ENCODE measurements at regions not wholly inside any gene's neighbourhood (a gene's known extent, or its start where the extent isn't known, plus 50 kb on each side); places are given as distances from the start of the nearest gene placed in this dataset.

- DNase-seq (ENCODE audit: low spot score), result no peak
Measured at GRCh38 chr16:55042556-55043432, 112.1 kb downstream of the IRX5 start.

- DNase-seq (ENCODE audit: low spot score), result no peak
Measured at GRCh38 chr16:55043499-55043898, 112.8 kb downstream of the IRX5 start.

GRCh38 chr16:55044201-55044975 lies 113.7 kb downstream of the IRX5 start:
- DNase-seq (ENCODE audit: low spot score), result no peak

DNA sequence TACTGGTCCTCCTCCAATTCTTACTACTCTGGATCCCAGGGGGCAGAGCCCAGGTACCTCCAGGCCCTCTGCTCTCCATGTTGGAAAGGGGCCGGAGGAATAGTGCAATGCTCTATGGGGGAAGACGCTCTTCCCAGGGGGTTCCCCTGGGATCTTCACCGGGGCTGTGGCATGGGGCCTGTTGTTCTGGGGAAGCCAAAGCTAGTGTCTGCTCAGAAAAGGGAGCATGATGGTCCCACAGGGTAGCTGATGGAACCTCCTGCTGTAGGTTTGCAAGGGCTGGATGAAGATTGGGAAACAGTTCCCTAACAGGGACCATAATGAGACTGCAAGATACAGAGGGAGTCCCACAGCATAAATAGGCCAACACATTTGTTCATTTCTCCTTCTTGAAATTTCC lies 114.7 kb downstream of the IRX5 start:
- no peak for DNase-seq (ENCODE audit: low spot score)

DNA sequence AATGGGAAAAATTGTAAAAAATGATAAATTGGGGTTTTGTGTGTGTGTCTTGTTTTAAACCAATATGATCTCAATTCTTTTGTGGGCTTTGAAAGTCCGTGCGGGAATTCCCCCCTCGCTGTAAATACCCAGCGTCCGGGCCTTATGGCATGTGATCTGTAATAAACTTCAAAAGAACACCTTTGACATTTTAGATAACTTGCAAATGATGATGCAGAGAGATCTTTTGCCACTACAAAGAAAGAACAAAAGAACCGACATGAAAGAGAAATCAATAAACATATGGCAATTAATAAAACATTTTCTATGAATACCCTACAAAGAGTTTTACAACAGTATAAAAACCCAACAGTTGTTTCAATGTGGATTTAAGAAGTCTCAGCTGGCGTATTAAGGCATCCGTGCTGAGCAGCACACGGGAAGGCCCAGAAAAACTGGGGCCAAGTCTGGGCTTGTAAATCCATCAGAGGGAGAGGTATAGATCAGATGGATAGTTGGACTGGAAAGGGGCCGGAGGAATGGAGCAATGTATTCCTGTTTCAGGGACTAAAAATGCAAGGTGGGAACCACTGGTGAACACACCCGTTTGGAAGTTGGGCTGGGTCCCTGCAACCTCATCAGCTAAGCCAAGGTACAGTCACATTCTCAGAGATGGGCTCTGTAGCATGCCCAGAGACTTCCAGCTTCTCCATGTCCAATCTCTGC lies 115.2 kb downstream of the IRX5 start:
- no peak for DNase-seq (ENCODE audit: low spot score)

GRCh38 chr16:55046513-55046912 lies 115.8 kb downstream of the IRX5 start:
- no peak for DNase-seq (ENCODE audit: low spot score)

- DNase-seq (ENCODE audit: low spot score), result no peak
Measured at GRCh38 chr16:55046916-55047315, 116.3 kb downstream of the IRX5 start.

- no peak for DNase-seq (ENCODE audit: low spot score)
Measured at GRCh38 chr16:55047331-55047730, 116.7 kb downstream of the IRX5 start.

GRCh38 chr16:55047903-55048497 lies 117.3 kb downstream of the IRX5 start:
- no peak for DNase-seq (ENCODE audit: low spot score)

DNA sequence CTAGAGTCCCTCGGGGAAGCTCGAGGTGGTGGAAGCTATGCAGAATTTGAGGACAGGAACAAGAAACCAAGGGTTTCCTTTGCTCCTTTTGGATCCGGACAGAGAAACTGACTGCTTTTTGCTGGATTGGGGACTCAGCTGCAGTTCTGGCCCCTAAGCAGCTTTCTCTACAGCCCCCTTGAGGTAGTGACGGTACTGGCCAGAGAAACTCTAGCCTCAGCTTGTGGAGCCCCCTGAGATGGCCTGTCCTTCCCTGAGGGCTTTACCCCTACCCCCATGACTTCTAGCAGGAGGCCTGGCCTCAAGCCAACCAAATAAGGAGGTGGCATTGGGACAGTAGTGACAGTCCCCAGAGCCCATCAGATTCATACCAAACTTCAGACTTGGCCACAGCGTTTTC lies 118.1 kb downstream of the IRX5 start:
- DNase-seq (ENCODE audit: low spot score), result no peak

DNA sequence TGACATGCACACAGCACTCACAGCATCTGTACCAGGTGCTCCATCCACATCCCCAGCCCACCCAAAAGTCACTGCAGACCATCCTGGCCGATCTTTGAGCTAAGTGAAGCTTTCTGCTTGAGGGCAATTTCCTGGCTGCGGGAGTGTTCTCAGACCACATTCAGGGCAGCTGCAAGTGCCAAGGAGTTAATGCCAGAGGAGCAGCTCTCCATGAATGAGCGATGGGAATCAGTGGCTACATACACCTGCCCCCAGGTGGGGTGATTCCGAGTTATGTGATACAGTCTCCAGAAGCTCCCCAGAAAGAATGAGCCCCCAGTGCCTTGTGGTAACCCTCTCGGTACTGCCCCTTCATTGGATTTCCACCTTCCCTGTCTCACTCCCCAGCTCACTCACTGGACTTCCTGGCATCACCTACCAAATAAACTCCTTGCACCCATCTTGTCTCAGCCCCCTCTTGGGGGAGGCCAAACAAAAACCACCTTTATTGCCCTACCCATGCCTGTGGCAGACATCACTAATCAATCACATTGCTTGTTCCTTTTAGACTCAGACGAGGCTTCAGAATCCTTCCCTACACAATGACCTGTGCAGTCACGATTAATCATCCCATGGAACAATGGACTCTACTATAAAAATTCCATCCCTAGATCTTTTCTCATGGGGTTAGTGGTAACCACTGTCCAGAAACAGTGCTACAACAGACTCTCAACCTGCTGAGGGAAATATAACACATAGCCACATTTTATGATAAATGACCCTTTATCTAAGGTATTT lies 121.1 kb downstream of the IRX5 start:
- DNase-seq (ENCODE audit: low spot score), result no peak

DNA sequence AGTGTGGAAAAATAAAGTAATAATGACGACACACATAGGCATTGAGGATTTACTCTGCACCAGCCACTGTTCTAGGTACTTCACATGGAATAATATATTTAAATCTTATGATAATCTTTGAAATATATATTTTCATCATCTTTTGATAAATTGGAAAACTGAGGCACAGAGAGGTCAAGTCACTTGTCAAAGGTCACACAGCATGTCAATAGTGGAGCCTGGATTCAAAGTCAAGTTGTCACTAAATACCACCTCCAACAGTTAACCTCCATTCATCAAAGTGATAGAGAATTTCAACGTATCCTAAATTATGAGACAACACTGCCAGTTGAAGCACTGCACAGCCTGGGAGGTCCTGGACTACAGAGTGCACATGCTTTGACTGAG lies 121.7 kb downstream of the IRX5 start:
- no peak for DNase-seq (ENCODE audit: low spot score)

DNA sequence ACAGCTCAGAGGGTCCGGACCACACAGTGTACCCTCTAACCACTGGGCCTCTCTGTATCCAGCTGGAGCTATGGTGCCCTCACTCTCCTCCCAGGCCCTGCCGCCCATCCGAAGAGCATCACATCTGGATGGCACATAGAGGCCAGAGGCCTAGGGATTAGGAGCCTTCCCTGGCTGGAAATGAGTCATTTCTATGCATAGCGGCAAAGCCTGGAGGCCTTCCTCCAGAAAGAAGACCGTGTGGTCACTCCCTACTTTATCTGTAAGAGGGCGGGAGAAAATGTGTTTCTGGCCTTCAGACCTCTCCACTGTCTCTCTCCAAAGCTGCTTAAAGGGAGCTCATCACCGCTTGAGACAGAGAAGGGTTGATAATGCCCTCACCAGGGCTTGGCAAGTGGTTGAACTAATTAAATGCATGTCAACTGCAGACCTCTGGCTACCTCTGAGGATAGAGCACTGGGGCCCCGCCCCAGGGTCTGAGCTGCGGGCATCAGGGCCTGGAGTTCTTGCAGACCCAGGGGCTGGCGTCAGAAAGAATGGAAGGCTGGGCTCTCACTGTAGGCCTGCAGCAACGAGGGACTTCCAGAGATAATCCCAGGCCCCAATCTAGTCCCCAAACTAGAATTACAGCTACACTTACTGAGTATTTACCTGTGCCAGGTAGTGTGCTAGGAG lies 122.2 kb downstream of the IRX5 start:
- no peak for DNase-seq (ENCODE audit: low spot score)

GRCh38 chr16:55055262-55055661 lies 124.6 kb downstream of the IRX5 start:
- DNase-seq (ENCODE audit: low spot score), result peak; percentile 30

- no peak for DNase-seq (ENCODE audit: low spot score)
Measured at GRCh38 chr16:55056585-55057401, 126.1 kb downstream of the IRX5 start.

DNA sequence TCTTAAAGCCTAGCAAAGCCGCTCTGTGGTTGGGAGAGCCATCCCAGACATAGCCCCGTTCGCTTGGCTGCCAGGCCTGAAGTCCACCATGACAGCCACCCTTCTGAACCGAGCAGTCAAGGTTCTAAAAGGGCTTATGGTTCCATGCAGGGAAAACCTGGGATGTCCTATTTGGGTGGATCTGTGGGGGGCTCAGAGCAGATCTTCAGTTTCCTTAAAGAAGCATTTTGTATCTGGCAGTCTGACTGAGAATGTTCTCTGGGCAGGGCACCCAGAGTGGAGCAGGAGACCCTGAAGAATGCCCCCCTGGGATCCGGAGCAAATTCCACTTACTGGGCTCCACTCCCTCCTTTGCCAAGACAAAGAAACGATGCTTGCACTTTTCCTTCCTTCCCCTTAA lies 127.2 kb downstream of the IRX5 start:
- no peak for DNase-seq (ENCODE audit: low spot score)

GRCh38 chr16:55058576-55058975 lies 127.9 kb downstream of the IRX5 start:
- DNase-seq (ENCODE audit: low spot score), result no peak

DNA sequence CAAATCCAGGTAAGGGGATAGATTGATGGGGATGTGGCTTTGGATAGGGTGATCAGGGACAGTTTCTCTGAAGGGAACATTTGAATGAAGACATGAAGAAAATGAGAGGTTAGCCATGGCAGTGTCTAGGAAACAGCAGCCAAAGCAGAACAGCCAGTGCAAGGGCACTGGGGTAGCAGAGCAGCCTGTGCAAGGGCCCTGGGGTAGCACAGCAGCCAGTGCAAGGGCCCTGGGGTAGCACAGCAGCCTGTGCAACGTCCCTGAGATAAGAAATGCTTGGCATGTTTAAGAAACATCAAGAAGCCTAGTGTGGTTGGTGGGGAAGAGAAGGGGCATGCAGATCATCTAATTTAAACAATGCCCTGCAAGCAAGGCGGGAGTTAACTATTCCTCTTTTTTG lies 128.5 kb downstream of the IRX5 start:
- DNase-seq (ENCODE audit: low spot score), result no peak

DNA sequence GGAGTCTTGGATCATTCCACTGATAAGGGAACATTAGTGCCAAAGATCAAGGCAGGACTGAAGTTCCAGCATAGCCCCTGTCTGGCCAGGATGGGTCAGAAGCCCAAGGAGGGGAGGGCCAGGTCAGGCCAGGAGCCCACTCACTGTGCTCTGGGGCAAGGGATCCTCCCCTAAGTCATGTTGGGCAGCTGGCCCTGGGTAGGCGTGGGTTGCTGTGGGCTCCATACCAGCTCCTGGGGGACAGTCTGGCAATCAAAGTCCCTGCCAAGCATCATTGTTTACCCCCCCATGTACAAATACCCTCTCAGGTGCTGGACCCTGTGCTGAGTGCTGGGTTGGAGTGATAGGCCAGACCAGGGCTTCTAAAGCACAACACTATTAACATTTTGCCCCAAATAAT lies 130.5 kb downstream of the IRX5 start:
- peak; percentile 46 for DNase-seq (ENCODE audit: low spot score)

GRCh38 chr16:55062442-55062841 lies 131.8 kb downstream of the IRX5 start:
- DNase-seq (ENCODE audit: low spot score), result no peak

All from left forelimb (tissue), 1 donor.